HG03066 (cell line): ENCODE measurements at regions not wholly inside any gene's neighbourhood (a gene's known extent, or its start where the extent isn't known, plus 50 kb on each side); places are given as distances from the start of the nearest gene placed in this dataset.
"Not testable (repeated sequence)": the region's sequence is repeated elsewhere in the genome, so short reads cannot be mapped to it uniquely, and the experiment has no call there.

Experiments used
- ATAC-seq: cut with Tn5 transposase; IDR thresholded peaks from one replicate; pipeline ENCODE4 v1.9.1; 2021; ENCODE audit warnings: low read depth; ENCODE audit not compliant: unreplicated experiment

DNA sequence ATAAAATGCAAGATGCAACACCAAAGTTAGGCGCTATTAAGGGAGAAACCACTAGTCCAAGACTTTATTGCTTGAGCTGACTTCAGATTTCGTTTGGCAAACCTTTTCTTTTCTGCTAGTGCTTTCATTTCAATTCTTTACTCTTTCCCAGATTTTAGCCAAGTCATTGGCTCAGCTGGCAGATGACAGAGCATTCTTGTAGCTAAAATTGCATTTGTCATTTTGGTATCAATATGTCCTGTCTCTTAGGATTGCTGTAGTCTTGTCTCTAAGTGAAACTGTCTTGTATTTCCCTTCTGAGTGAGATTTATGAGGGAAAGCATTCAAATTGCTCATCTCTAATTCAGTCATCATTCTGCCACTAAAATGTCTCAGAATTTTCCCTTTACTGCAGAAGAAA, 335.1 kb downstream of the METTL4 start:
- ATAC-seq, result no peak

GRCh38 chr18:2237706-2238105, 333.6 kb downstream of the METTL4 start:
- no peak for ATAC-seq

DNA sequence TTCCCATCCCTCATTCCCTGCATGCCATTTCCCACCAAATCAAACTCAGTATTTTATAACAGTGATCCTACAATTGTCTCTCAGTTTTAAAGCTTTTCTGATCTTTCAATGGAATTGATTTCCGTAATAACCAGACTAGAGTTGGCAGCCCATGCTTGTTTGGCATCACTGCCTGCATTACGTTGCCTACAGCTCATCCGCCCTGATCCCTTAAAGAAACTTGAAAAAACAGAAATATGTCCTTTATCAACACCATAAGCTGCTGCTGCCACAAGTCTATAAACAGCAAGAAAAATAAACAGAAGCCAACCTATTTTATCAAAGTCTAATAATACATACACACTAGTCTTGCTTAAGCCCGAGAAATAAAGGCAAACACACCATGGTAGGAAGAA, 331.0 kb downstream of the METTL4 start:
- ATAC-seq, result no peak

DNA sequence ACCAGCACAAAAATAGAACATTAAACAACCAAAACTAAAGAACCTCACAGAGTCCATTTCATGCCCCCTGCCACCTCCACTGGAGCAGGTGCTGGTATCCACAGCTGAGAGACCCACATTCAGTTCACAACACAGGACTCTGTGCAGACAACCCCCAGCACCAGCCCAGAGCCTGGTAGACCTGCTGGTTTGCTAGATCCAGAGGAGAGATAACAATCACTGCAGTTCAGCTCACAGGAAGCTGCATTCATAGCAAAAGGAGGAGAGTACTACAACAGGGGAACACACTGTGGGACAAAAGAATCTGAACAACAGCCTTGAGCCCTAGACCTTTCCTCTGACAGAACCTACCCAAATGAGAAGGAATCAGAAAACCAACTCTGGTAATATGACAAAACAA, 326.7 kb downstream of the METTL4 start:
- no peak for ATAC-seq

DNA sequence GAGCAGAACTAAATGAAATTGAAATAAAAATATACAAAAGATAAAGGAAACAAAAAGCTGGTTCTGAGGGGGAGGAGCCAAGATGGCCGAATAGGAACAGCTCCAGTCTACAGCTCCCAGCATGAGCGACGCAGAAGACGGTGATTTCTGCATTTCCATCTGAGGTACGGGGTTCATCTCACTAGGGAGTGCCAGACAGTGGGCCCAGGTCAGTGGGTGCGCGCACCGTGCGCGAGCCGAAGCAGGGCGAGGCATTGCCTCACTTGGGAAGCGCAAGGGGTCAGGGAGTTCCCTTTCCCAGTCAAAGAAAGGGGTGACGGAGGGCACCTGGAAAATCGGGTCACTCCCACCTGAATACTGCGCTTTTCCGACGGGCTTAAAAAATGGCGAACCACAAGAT, 324.2 kb downstream of the METTL4 start:
- not testable (repeated sequence) for ATAC-seq

DNA sequence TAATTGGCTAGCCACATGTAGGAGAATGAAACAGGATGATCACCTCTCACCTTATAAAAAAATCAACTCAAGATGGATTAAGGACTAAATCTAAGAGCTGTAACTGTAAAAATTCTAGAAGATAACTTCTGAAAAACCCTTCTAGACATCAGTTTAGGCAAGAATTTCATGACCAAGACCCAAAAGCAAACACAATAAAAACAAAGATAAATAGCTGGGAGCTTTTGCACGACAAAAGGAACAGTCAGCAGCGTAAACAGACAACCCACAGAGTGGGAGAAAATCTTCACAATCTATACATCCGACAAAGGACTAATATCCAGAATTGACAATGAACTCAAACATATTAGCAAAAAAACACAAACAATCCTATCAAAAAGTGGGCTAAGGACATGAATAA, 316.3 kb downstream of the METTL4 start:
- ATAC-seq, result no peak

- no peak for ATAC-seq
Observed at GRCh38 chr18:2256577-2256976, 314.7 kb downstream of the METTL4 start.

DNA sequence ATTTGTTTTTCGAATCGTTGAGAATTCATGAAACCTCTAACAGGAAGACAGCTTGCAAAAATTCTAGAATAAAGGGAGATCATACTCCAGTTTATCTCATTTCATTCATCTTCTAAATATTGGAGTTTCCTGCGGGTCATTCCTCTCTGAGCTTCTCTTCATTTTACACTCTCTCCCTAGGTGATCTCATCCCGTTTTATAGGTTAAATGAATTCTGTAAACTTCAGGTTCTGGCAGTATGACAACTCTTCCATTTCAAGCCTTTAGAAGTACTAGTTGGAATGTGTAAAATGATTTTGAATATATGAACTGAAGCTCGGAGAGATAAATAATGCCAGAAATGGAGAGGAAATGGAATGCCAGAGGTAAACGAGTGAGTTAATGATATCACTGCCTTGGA, 312.4 kb downstream of the METTL4 start:
- ATAC-seq, result no peak

- no peak for ATAC-seq
Observed at GRCh38 chr18:2263303-2263890, 307.9 kb downstream of the METTL4 start.

- ATAC-seq, result no peak
Observed at GRCh38 chr18:2274613-2275012, 296.7 kb downstream of the METTL4 start.

GRCh38 chr18:2281086-2281485, 290.2 kb downstream of the METTL4 start:
- no peak for ATAC-seq

- ATAC-seq, result no peak
Observed at GRCh38 chr18:2281523-2282199, 289.6 kb downstream of the METTL4 start.

DNA sequence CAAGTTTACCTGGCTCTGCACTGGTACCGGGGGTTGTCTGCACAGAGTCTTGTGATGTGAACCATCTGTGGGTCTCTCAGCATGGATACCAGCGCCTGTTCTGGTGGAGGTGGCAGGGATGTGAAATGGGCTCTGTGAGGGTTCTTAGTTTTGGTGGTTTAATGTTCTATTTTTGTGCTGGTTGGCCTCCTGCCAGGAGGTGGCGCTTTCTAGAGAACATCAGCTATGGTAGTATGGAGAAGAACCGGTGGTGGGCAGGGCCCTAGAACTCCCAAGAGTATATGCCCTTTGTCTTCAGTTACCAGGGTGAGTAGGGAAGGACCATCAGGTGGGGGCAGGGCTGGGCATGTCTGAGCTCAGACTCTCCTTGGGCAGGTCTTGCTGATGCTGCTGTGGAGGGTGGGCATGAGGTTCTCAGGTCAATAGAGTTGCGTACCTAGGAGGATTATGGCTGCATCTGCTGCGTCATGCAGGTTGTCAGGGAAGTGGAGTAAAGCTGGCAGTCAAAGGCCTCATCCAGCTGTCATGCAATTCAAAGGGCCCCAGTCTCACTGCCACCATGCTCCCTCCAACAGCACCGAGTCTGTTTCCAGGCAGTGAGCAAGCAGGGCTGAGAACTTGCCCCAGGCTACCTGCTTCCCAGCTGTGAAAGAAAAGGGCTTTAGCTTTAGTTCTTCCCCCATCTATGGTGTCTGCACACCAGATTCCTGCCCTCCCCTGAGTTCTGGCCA, 278.0 kb downstream of the METTL4 start:
- ATAC-seq, result no peak

- ATAC-seq, result no peak
Observed at GRCh38 chr18:2301316-2301715, 270.0 kb downstream of the METTL4 start.

DNA sequence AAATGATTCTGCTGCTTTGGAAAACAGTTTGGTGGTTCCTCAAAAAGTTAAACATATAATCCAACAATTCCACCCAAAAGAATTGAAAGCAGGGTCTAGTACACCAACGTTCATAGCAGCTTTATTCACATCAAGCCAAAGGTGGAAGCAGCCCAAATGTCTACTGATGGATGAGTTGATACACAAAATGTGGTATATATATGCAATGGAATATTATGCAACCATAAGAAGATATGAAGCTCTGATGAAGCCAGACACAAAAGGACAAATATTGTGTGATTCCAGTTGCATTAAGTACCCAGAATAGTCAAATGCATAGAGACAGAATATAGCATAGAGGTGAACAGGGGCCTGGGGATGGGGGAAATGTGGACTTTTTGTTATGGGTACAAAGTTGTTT, 269.3 kb downstream of the METTL4 start:
- no peak for ATAC-seq

DNA sequence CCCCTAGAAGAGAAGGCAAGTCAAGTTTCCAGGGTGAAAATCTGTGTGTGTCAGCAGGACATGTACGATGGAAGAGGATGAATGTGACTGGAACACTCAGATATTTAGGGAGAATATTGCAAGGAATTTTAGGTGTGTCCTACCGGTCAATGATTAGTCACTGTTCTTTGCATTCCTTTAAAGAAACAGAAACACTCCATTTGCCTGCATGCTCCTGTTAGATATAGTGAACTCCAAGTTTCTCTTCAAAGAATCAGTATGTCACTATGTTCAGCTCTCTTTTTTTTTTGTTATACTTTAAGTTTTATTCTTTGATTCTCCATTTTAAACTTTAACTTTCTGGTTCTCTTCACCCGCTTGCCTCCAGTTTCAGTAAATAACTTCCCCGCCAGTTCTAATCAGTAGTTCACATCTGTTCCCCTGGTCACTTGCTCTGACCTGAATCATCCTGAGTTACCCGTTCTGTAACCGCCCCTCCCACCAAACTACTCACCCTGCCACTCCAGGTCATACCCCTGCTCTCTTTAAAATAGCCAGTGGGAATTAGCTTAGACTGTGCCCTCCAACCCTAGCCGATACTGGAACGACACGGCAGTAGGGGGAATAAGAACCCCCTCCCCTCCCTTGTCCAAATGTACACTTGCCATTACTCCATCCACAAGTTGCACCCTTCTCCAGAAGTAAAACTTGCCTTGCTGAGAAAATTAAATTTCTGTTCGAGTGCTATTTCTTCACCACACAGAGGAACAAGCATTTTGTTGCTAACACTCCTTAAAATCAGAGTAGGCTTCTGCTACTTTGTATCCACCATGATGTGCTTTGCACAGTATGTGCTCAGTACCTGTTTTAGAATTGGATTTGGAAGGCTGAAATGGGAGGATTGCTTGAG, 268.4 kb downstream of the METTL4 start:
- ATAC-seq, result no peak

DNA sequence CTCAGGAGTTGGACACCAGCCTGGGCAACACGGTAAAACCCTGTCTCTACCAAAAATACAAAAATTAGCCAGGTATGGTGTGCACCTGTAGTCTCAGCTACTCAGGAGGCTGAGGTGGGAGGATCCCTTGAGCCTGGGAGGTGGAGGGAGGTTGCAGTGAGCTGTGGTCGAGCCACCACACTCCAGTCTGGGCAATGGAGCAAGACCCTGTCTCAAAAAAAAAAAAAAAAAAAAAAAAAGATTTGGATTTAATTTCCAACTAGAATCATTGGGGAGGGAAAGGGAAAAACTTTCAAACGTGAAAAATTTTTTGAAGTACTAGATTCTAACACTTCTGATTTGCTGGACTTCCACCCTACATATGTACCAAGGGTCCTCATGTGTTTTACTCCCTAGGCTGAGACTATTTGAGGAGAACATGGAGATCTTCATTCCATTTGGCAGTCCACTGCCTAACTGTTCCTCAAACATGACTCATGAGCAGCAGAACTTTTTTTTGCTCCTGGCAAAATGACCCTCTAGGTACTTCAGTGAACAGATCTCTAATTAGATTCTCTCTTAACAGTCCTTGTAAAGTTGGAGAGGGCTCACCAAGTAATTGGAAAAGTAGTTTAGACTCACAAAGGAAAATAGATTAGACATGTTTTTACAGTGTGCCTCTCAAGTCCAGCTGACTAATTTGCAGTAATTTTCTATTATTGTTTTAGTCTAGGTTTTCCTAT, 267.6 kb downstream of the METTL4 start:
- ATAC-seq, result no peak

DNA sequence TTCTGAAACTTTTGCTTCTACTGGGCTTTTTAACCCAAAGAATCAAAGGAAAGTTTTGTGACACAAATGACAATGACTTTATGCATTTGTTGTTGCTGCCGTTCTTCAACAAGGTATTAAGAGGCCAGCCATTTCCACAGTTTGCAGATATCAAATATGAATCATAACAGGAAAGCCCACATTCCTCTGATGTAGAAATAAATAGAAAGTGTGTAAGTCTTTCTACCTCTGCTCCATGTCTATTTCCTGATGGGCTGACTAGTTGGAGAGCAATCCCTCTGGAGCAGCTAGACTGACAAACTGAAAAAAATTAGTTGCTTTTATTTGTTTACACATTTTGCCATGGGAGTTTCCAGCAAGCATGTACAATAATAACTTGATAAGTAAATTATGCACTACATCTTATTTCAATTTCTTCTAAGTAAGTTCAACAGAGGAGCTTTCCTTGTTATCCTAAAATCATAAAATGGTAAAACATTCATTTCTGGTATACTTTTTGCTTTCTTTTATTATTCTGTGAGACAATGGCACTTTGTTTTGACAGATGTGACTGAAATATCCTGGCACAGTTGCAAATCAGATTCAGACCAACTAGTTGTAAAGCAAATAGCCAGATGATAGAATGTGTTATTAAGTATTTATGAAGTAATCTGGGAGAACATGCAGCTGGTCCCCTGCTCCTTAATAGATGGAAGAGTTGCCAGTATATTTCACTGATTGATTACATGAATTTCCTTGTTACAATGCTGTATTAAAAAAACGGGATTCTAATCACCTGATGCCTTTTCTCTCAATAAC, 266.7 kb downstream of the METTL4 start:
- ATAC-seq, result no peak

- ATAC-seq, result no peak
Observed at GRCh38 chr18:2306606-2307005, 264.7 kb downstream of the METTL4 start.

DNA sequence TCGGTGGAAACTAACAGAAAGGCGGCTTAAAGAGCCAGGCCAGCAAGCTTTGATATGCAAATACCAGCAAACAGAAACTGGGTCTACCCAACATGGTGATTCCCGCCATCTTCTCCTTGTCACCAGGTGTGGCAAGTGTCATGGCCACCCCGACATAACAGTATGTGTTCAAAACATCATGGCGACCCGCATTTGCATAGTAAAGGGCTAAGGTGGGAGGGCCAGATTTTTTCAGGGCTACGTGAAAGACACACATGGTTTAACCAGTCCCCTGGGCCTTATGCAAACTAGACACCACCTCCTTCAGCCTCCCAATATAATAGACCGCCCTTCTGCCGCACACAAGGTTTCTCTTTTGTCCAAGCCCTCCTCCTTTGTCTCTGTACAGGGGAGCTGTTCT, 260.4 kb downstream of the METTL4 start:
- no peak for ATAC-seq
